SK-N-SH treated with all-trans-retinoic acid at 6 μM for 48 hours (cell line): ENCODE measurements at regions not wholly inside any gene's neighbourhood (a gene's known extent, or its start where the extent isn't known, plus 50 kb on each side); places are given as distances from the start of the nearest gene placed in this dataset.

Source experiments
- ATAC-seq: fragments of 200-7000 bp; cut with Tn5 transposase; 3 replicates; pipeline ENCODE4 v1.9.1; 2020; ENCODE audit warnings: mild to moderate bottlenecking, moderate library complexity
- ARNTL ChIP-seq: fragments of 450-650 bp; formaldehyde crosslinking; IDR thresholded peaks from 2 replicates; pipeline ENCODE4 v1.5.0; 2020; ENCODE audit warnings: low read depth, mild to moderate bottlenecking, moderate library complexity, borderline replicate concordance
- BACH2 ChIP-seq: fragments of 250-450 bp; sonication (Bioruptor Pico); IDR thresholded peaks from 2 replicates; pipeline ENCODE4 v1.9.0; 2021; ENCODE audit warnings: mild to moderate bottlenecking, borderline replicate concordance
- CSDC2 ChIP-seq: fragments of 250-450 bp; sonication (Bioruptor Pico); IDR thresholded peaks from 2 replicates; pipeline ENCODE4 v1.5.0; 2020; ENCODE audit warnings: mild to moderate bottlenecking, moderate library complexity
- CSRNP3 ChIP-seq: fragments of 250-450 bp; sonication (Bioruptor Pico); IDR thresholded peaks from 2 replicates; pipeline ENCODE4 v1.5.1; 2021; ENCODE audit warnings: mild to moderate bottlenecking, moderate library complexity
- ESRRG ChIP-seq: fragments of 250-450 bp; sonication (Bioruptor Pico); IDR thresholded peaks from 2 replicates; pipeline ENCODE4 v1.6.1; 2021; ENCODE audit warnings: mild to moderate bottlenecking
- ISL1 ChIP-seq: fragments of 250-450 bp; sonication (Bioruptor Pico); IDR thresholded peaks from 2 replicates; pipeline ENCODE4 v2.1.2; 2022; ENCODE audit warnings: mild to moderate bottlenecking, moderate library complexity
- OSR1 ChIP-seq: fragments of 250-450 bp; sonication (Bioruptor Pico); IDR thresholded peaks from 2 replicates; pipeline ENCODE4 v1.8.0; 2022; ENCODE audit warnings: moderate library complexity, mild to moderate bottlenecking, inconsistent platforms
- PATZ1 ChIP-seq: fragments of 250-450 bp; sonication (Bioruptor Pico); IDR thresholded peaks from 2 replicates; pipeline ENCODE4 v1.8.0; 2020; ENCODE audit warnings: mild to moderate bottlenecking, moderate library complexity, borderline replicate concordance
- POU6F1 ChIP-seq: fragments of 250-450 bp; sonication (Bioruptor Pico); IDR thresholded peaks from 2 replicates; pipeline ENCODE4 v1.8.0; 2021; ENCODE audit warnings: low read depth, mild to moderate bottlenecking, moderate library complexity, borderline replicate concordance
- PPARA ChIP-seq: fragments of 250-450 bp; sonication (Bioruptor Pico); IDR thresholded peaks from 2 replicates; pipeline ENCODE4 v1.5.0; 2020; ENCODE audit warnings: mild to moderate bottlenecking, borderline replicate concordance
- RARB ChIP-seq: fragments of 250-450 bp; sonication (Bioruptor Pico); IDR thresholded peaks from 2 replicates; pipeline ENCODE4 v1.8.0; 2021; ENCODE audit warnings: mild to moderate bottlenecking, moderate library complexity
- SNAI2 ChIP-seq: fragments of 250-450 bp; sonication (Bioruptor Pico); IDR thresholded peaks from 2 replicates; pipeline ENCODE4 v1.5.0; 2020; ENCODE audit warnings: mild to moderate bottlenecking, moderate library complexity
- TCF4 ChIP-seq: fragments of 250-450 bp; sonication (Bioruptor Pico); IDR thresholded peaks from 2 replicates; pipeline ENCODE4 v1.8.0; 2021; ENCODE audit warnings: mild to moderate bottlenecking, moderate library complexity, borderline replicate concordance
- TOX ChIP-seq: fragments of 250-450 bp; sonication (Bioruptor Pico); IDR thresholded peaks from 2 replicates; pipeline ENCODE4 v1.8.0; 2021; ENCODE audit warnings: mild to moderate bottlenecking, moderate library complexity, borderline replicate concordance
- TSHZ2 ChIP-seq: fragments of 250-450 bp; sonication (Bioruptor Pico); IDR thresholded peaks from 2 replicates; pipeline ENCODE4 v1.5.0; 2020; ENCODE audit warnings: mild to moderate bottlenecking, moderate library complexity
- ZC3H10 ChIP-seq: fragments of 250-450 bp; sonication (Bioruptor Pico); IDR thresholded peaks from 2 replicates; pipeline ENCODE4 v1.5.1; 2021; ENCODE audit warnings: mild to moderate bottlenecking, moderate library complexity
- ZFP3 ChIP-seq: fragments of 250-450 bp; sonication (Bioruptor Pico); IDR thresholded peaks from 2 replicates; pipeline ENCODE4 v1.5.0; 2020; ENCODE audit warnings: mild to moderate bottlenecking, moderate library complexity
- ZFP30 ChIP-seq: fragments of 450-650 bp; formaldehyde crosslinking; IDR thresholded peaks from 2 replicates; pipeline ENCODE4 v1.5.0; 2022; ENCODE audit warnings: mild to moderate bottlenecking, moderate library complexity
- ZNF565 ChIP-seq: fragments of 450-650 bp; formaldehyde crosslinking; conservative IDR thresholded peaks from 2 replicates; pipeline ENCODE4 v1.5.0; 2020; ENCODE audit warnings: low read depth, mild to moderate bottlenecking, moderate library complexity
- ZNF8 ChIP-seq: fragments of 450-650 bp; formaldehyde crosslinking; IDR thresholded peaks from 2 replicates; pipeline ENCODE4 v1.5.0; 2020; ENCODE audit warnings: mild to moderate bottlenecking, moderate library complexity

- ATAC-seq: no peak
- TF ChIP-seq BACH2 (CRISPR knock-in tag) (no peak), ZFP30 (CRISPR knock-in tag) (no peak), CSRNP3 (no peak), ESRRG (CRISPR knock-in tag) (no peak), CSDC2 (CRISPR knock-in tag) (no peak)
Observed at GRCh38 chr17:73765824-73766563, 121.7 kb upstream of the SDK2 start.

- no peak for ATAC-seq
- TF ChIP-seq BACH2 (CRISPR knock-in tag) (no peak), OSR1 (no peak), ARNTL (CRISPR knock-in tag) (no peak), ZNF8 (no peak), TOX (CRISPR knock-in tag) (no peak), ZNF565 (CRISPR knock-in tag) (no peak), PPARA (CRISPR knock-in tag) (no peak), TCF4 (no peak), CSDC2 (CRISPR knock-in tag) (no peak), ZC3H10 (CRISPR knock-in tag) (no peak), POU6F1 (no peak), TSHZ2 (no peak), PATZ1 (CRISPR knock-in tag) (no peak), SNAI2 (no peak), ISL1 (CRISPR knock-in tag) (no peak), CSRNP3 (no peak), ZFP3 (CRISPR knock-in tag) (no peak)
Observed at GRCh38 chr17:73767696-73768095, 123.5 kb upstream of the SDK2 start.

GRCh38 chr17:73768691-73769090 lies 124.4 kb upstream of the SDK2 start:
- TF ChIP-seq ZFP3 (CRISPR knock-in tag): peak; percentile 95
- no peak for TF ChIP-seq TOX (CRISPR knock-in tag)
- TF ChIP-seq, all 23 proteins: peak for 1
- ATAC-seq: no peak

GRCh38 chr17:73769479-73769878 lies 125.2 kb upstream of the SDK2 start:
- no peak; the same call in 2 of the 3 replicates for ATAC-seq
- no peak for TF ChIP-seq CSRNP3
- no peak for TF ChIP-seq SNAI2
- TF ChIP-seq ZNF565 (CRISPR knock-in tag): no peak
- TF ChIP-seq PPARA (CRISPR knock-in tag): no peak
- no peak for TF ChIP-seq ISL1 (CRISPR knock-in tag)
- no peak for TF ChIP-seq TOX (CRISPR knock-in tag)
- no peak for TF ChIP-seq ZFP30 (CRISPR knock-in tag)
- TF ChIP-seq TSHZ2: no peak
- TF ChIP-seq RARB (CRISPR knock-in tag): no peak
- TF ChIP-seq TCF4: no peak
